ENCODE measurements at regions not wholly inside any gene's neighbourhood (a gene's known extent, or its start where the extent isn't known, plus 50 kb on each side); places are given as distances from the start of the nearest gene placed in this dataset.

GRCh38 chr18:72601481-72601880 is 57.3 kb upstream of the CBLN2 start:
- DNase-seq (ENCODE audit: low spot score): no peak

All from Ammon's horn (tissue), 1 donor.